ENCODE measurements at regions not wholly inside any gene's neighbourhood (a gene's known extent, or its start where the extent isn't known, plus 50 kb on each side); places are given as distances from the start of the nearest gene placed in this dataset.
A peak's percentile ranks its signal among the peaks of the same experiment; 100 is the strongest.

DNA sequence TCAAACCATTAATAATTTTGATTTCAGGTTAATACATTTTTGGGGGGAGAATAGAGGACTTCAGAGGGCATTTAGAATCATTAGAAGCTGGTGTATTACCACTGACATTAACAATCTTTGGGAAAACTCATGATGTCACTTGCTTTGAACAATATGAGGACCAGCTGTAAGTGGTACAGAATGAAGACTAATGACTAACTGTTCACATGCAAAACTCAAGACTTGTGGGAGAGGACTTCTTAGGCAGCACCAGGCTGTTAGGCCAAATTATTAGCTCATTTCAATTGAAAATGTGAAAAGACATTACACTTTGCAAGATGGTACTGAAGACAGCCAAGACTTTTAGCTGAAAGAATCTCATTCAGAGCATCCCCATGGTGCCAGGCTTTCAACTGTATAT is 426.2 kb upstream of the ADAMTS9 start:
- no peak for DNase-seq (ENCODE audit: low read depth)

DNA sequence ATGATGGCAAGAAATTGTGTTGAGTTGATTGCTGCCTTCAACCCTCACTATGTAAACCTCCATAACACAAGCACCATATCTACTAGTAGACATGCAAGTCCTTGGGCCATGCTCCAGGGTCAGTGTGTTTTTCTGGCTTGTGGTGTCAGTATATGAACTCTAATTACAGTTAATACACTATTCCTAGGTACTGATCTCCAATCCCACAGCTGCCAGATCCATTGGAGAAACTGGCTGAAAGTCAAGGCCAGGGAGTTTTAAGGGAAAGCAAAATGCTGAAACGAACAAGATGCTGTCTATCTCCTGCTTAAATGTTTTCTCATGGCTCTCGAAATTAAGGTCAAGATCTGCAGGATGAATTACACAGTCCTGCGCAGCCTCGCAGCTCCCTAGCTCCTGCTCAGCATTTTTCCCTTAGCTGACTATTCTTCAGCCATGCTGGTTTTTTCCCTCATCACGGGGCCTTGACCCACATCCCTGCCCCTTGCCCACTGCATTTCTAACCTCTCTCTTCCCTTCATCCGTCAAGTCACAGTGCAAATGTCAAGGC is 425.0 kb upstream of the ADAMTS9 start:
- DNase-seq (ENCODE audit: low read depth): no peak

DNA sequence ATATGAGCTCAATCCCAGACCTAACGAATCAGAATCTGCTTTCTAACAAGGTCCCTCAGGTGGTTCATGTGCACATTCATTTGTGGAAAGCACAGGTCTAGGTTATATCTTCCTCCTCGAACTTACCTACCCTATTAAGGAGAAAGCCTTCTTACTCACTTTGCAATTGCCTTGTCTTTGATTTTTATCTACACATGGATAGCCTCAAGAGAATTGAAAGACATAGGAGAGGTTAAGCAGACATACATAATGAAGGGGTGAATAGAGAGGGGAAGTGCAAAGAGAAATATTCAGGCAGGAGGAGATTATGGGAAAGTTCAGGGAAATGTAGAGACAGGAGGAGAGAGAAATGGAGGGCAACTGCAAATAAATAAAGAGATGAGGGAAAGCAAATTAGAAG is 422.9 kb upstream of the ADAMTS9 start:
- DNase-seq (ENCODE audit: low read depth): no peak

- DNase-seq (ENCODE audit: low read depth): no peak
Measured at GRCh38 chr3:65109966-65110500, 422.2 kb upstream of the ADAMTS9 start.

DNA sequence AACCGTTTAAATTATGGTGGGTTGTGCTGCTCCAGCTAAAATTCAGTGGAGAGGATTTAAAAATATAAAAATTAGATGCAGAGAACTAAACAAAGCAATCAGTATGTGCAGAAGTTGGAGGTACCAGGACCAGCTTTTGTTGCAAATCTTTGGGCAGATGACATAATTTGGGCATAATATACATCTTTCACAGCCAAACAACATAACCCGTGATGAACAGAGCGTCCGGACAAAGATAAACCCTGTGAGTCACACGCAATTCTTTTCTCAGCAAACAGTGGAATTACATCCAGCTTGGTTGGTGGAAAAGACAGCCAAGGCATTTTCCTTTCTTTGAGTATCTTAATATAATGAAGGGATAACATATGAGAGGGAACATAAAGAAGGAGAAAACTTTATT is 419.4 kb upstream of the ADAMTS9 start:
- DNase-seq (ENCODE audit: low read depth): no peak

DNA sequence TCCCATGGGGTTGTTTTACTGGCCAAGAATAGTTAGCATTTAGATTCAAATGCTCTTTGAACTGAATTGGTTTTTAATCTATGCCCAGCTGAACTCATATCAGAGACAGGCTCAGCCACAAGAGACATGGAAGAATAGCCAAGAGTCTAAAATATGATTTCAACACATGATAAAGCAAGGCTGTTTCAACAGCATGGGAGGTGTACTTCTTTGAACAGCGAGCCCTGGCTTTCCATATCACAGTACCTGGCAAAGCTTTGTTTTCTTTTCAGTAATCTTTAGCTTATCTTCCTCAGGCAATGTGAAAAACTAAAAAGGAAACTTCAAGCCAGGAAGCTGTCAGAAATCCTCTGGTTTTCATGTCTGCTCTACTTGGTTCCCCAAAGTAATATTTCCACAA is 413.6 kb upstream of the ADAMTS9 start:
- DNase-seq (ENCODE audit: low read depth): no peak

DNA sequence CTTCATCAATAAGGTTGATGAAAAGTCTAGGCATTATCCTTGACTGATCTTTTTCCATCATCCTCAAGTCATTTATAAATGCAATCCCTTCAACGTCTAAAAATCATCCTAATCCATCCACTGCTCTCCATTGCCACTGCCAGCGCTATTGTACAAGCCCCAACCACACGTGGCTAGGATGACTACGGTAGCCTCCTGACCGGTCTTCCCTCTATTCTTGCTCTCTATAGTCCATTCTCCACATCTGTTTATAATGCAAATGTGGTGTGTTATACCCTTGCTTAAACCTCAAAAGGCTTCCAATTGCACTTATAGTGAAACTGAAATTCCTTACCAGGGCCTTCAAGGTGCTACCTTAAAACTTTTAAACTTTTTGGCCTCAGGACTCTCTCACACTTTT is 410.6 kb upstream of the ADAMTS9 start:
- DNase-seq (ENCODE audit: low read depth): no peak

DNA sequence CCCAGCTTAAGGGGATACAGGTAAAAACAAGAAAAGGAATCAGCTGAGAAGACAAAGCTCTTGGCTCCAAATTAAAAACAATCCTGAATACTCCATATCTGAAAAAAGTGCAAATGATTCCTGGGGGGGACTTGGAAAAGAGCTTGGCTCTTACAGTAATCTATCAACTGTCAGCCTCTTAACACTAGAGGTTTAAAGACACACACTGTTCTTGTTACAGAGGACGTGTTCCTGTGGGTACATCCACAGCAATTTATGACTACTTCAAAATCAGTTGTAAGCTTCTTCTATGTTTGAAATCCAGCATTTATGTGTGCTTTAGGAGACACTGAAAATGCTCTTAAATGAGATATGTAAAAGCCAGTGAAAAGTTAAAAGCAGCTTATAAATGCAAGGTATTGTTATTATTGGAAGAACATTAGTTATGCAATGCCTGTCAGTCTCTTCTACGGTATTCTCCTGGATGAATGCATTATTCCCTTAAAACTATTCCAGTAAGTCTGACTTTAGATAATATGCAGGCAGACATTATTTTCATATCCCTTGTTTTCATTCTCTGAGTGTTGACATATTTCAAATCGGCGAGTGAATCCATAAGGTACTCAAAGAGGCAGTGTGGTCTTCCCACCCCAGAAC is 408.4 kb upstream of the ADAMTS9 start:
- no peak for DNase-seq (ENCODE audit: low read depth)

- no peak for DNase-seq (ENCODE audit: low read depth)
Measured at GRCh38 chr3:65094723-65095122, 406.9 kb upstream of the ADAMTS9 start.

GRCh38 chr3:65093641-65094040 is 405.8 kb upstream of the ADAMTS9 start:
- no peak for DNase-seq (ENCODE audit: low read depth)

DNA sequence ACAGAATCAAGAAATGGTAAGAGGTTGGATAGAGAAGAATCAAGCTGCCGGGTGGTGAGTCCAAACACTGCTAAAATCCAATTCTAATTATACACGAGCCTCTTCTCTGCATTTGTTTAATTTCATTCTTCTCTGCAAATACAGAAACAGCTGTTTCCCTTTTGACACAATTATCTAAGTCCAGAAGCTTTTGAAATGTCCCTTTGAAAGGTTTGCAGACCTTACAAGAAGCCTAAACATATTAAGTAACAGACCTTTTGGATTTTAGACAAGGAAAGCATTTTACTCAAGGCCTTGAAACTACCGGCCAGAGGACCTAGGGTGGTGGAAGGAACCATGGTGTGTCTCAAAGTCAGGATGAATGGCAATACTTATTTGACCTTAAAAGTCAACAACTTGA is 403.8 kb upstream of the ADAMTS9 start:
- DNase-seq (ENCODE audit: low read depth): no peak

DNA sequence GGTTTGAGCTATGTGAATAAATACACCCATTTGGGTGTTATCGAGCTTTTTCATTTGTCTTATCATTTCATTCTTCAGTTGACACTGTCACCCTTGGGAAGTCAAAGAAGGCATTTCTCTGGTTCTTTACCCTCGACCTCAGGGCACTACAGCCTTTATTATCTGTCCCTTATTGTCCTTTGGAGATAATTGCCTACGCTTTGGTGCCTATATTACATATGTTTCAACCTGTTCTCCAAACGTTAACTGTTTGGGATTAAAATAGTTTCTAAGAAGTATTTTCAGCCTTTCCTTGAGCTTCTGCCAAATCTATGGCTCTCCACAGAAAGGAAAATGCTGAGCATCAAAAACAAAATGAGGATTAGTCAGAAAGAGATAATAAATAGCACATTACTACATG is 395.4 kb upstream of the ADAMTS9 start:
- no peak for DNase-seq (ENCODE audit: low read depth)

- no peak for DNase-seq (ENCODE audit: low read depth)
Measured at GRCh38 chr3:65081536-65081935, 393.7 kb upstream of the ADAMTS9 start.

- peak; percentile 2 for DNase-seq (ENCODE audit: low read depth)
Measured at GRCh38 chr3:65080432-65080831, 392.6 kb upstream of the ADAMTS9 start.

DNA sequence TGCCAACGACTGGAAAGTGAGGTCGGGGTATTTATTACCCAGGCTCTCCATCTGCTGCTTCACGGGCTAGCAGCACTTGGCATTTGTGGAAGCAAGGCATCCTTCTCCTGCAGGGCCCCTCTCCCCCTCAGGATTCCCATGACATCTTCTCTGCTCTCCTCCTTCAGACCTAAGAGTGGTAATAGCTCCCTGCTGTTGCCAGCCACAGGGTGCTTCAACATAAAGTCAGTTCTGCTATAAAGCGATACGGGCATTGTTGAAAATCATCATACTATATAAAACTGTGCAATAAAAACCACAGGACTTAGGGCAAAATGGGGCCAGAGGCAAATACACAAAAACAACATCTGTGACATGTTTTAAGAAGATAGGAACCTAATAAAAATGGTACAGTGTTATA is 391.8 kb upstream of the ADAMTS9 start:
- no peak for DNase-seq (ENCODE audit: low read depth)

DNA sequence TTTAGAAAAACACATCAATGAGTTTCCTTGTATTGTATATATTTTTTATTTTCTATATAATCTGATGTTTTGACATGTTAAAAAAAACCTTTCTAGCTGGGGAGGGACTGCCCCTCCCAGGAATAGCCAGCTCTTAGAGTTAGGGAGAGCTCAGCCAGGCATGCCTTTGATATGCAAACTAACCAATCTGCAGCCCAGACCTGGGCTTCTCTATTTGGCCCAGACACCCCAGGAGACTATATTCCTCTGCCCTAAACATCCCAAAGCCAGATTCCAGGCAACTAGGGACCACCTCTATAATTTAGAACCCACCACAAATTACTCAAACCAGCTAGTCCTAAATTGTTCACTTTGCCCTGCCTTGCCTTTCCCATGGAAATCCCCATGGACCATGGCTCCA is 390.9 kb upstream of the ADAMTS9 start:
- DNase-seq (ENCODE audit: low read depth): no peak

DNA sequence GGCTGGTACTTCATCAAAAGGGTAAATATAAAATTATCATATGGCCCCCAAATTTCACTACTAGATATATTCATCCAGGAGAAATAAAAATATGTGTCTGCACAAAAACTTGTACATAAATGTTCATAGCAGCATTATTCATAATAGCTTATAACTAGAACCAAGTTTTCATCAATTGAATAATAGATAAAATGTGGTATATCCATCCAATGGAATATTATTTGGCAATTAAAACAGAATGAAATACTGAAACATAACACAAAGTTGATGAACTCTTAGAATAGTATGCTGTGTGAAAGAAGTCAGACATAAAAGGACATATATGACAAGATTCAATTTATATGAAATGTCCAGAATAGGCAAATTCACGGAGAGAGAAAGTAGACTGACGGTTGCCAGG is 389.3 kb upstream of the ADAMTS9 start:
- no peak for DNase-seq (ENCODE audit: low read depth)

DNA sequence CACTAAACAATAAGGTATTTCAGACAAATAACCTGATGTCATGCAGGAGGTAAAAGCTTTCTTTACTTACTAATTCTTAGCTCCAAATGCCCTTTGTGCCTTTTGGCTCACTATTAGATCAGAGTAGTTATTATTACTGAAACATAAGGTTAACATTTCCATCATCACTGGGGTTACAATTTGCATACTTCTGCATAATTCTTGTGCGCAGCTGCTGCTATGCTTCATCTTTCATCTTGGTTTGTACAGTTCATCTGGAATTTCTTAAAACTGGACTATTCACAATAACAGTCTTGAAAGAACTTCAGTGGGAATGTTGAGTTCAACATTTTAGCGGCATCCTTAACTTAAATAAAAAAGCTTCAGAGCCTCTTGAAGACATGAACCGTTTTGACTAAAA is 383.2 kb upstream of the ADAMTS9 start:
- DNase-seq (ENCODE audit: low read depth): no peak

GRCh38 chr3:65060904-65061303 is 373.1 kb upstream of the ADAMTS9 start:
- DNase-seq (ENCODE audit: low read depth): no peak

GRCh38 chr3:65052101-65052500 is 364.3 kb upstream of the ADAMTS9 start:
- DNase-seq (ENCODE audit: low read depth): peak; percentile 38

- DNase-seq (ENCODE audit: low read depth): no peak
Measured at GRCh38 chr3:65048151-65048550, 360.4 kb upstream of the ADAMTS9 start.

GRCh38 chr3:65045138-65045537 is 357.3 kb upstream of the ADAMTS9 start:
- no peak for DNase-seq (ENCODE audit: low read depth)

- DNase-seq (ENCODE audit: low read depth): no peak
Measured at GRCh38 chr3:65044401-65044800, 356.6 kb upstream of the ADAMTS9 start.

GRCh38 chr3:65042675-65043074 is 354.9 kb upstream of the ADAMTS9 start:
- no peak for DNase-seq (ENCODE audit: low read depth)

All from M059J (cell line).